Right lobe of liver (tissue), 4 donors: ENCODE measurements at regions not wholly inside any gene's neighbourhood (a gene's known extent, or its start where the extent isn't known, plus 50 kb on each side); places are given as distances from the start of the nearest gene placed in this dataset.

ENCODE experiments used
- POLR2A ChIP-seq: fragments of 450-650 bp; IDR thresholded peaks from one replicate; pipeline ENCODE4 v1.6.1; 2017; ENCODE audit warnings: antibody characterized with exemption, mild to moderate bottlenecking
- TF ChIP-seq, protein P1 (sequence below), 4 donors: fragments of 200-600 bp in 3 of 4; fragments of 450-650 bp in 1 of 4; IDR thresholded peaks; one replicate each; pipeline versions ENCODE4 v1.5.1 to v1.8.0; 2016 to 2022; ENCODE audit warnings: antibody characterized with exemption in 4 of 4, mild to moderate bottlenecking in 2 of 4
- donor health status: DM: no; HTN: no; CAD: no.
- donor health status: DM: no; HTN: no; CAD: no.
- donor health status: DM: no; HTN: yes; CAD: no.

- TF ChIP-seq, protein P1, sequence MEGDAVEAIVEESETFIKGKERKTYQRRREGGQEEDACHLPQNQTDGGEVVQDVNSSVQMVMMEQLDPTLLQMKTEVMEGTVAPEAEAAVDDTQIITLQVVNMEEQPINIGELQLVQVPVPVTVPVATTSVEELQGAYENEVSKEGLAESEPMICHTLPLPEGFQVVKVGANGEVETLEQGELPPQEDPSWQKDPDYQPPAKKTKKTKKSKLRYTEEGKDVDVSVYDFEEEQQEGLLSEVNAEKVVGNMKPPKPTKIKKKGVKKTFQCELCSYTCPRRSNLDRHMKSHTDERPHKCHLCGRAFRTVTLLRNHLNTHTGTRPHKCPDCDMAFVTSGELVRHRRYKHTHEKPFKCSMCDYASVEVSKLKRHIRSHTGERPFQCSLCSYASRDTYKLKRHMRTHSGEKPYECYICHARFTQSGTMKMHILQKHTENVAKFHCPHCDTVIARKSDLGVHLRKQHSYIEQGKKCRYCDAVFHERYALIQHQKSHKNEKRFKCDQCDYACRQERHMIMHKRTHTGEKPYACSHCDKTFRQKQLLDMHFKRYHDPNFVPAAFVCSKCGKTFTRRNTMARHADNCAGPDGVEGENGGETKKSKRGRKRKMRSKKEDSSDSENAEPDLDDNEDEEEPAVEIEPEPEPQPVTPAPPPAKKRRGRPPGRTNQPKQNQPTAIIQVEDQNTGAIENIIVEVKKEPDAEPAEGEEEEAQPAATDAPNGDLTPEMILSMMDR (IDR thresholded peaks at IDR 0.05): no peak
- TF ChIP-seq POLR2A: no peak
Measured at GRCh38 chr2:188894979-188895378, 79.2 kb upstream of the COL3A1 start.
